ENCODE measurements at regions not wholly inside any gene's neighbourhood (a gene's known extent, or its start where the extent isn't known, plus 50 kb on each side); places are given as distances from the start of the nearest gene placed in this dataset.

DNA sequence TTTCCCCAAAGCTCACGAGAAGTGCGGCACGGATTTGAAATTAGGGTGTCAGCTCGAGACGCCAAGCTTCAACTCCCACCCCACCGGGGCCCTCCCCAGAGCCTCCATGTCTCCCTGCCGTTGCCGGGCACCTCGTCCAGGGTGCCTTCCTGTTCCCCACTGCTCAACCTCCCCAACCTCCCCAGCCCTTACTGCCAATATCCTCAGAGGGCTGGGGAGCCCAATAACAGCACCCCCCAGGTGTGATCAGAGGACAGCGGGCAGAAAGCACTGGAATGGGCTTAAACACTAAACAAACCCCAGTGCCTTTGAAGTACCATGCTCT, 1336.4 kb downstream of the TBC1D22A start:
- no peaks in the 10 kb centered on the region for H3K4me1 ChIP-seq (ENCODE audit: control insufficient read depth, insufficient read depth, low read length)
- H3K9me3 ChIP-seq (ENCODE audit: control insufficient read depth, insufficient read depth, low read depth, low read length), result no peaks in the 10 kb centered on the region
- CTCF ChIA-PET, result no interaction called here
- no peak overlapping the region for H3K4me3 ChIP-seq (ENCODE audit: low read depth, low read length)
- POLR2A ChIA-PET, result no interaction called here
- no peaks in the 10 kb centered on the region for H3K36me3 ChIP-seq (ENCODE audit: control insufficient read depth in 2 of 2, insufficient read depth in 1 of 2, low read length in 2 of 2)
- no peak overlapping the region for H3K27ac ChIP-seq (ENCODE audit: extremely low read depth, low read depth, low read length)
- TF ChIP-seq ZNF776 (tag by site-specific recombination; IDR thresholded peaks at IDR 0.05; ENCODE audit: borderline replicate concordance) (no peak), ZNF544 (tag by site-specific recombination; IDR thresholded peaks at IDR 0.05) (no peak), ZNF837 (tag by site-specific recombination; IDR thresholded peaks at IDR 0.05) (no peak), ZNF223 (tag by site-specific recombination; IDR thresholded peaks at IDR 0.05) (no peak), ZNF621 (tag by site-specific recombination; IDR thresholded peaks at IDR 0.05) (no peak), ZNF660 (tag by site-specific recombination; IDR thresholded peaks at IDR 0.05) (no peak), ZNF707 (tag by site-specific recombination; IDR thresholded peaks at IDR 0.05) (no peak)
- TF ChIP-seq, protein P1, sequence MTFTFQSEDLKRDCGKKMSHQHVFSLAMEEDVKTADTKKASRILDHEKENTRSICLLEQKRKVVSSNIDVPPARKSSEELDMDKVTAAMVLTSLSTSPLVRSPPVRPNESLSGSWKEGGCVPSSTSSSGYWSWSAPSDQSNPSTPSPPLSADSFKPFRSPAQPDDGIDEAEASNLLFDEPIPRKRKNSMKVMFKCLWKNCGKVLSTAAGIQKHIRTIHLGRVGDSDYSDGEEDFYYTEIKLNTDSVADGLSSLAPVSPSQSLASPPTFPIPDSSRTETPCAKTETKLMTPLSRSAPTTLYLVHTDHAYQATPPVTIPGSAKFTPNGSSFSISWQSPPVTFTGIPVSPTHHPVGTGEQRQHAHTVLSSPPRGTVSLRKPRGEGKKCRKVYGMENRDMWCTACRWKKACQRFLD (tag by site-specific recombination; IDR thresholded peaks at IDR 0.05), result no peak

DNA sequence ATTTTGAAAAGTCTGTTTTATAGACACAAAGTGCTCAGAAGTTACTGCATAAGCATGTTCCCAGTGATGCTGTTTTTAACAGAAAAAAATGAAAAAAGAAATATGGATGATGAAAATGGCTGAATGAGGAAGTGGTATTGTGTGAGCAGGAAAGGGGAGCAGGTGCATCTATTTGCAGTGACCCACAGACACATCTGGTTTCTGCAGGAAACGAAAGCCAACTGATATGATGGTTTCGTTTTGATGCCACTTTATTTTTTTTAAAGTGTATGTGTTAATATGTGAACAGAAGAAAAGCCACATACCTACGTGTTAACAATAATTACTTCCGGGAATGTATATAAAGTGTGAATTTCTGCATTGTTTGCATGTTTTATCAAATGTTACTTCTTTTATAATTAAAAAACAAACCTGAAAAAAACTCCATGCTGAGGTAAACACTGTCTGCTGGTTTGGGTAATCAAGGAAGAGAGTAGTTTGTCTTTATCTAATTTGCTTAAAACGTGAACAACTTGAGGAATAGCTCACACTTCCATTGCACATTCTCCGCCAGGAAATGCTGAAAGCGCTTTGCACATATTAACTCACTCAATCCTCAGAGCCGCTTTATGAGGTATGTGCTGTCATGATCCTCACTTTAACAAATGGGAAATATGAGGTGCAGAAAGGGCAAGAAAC, 1335.9 kb downstream of the TBC1D22A start:
- no peaks in the 10 kb centered on the region for H3K9me3 ChIP-seq (ENCODE audit: control insufficient read depth, insufficient read depth, low read depth, low read length)
- H3K4me1 ChIP-seq (ENCODE audit: control insufficient read depth, insufficient read depth, low read length), result no peaks in the 10 kb centered on the region
- TF ChIP-seq ZNF391 (tag by site-specific recombination; IDR thresholded peaks at IDR 0.05; ENCODE audit: borderline replicate concordance, low read depth) (no peak), ZNF530 (tag by site-specific recombination; IDR thresholded peaks at IDR 0.05; ENCODE audit: low read depth) (no peak)
- no peak overlapping the region for H3K4me3 ChIP-seq (ENCODE audit: low read depth, low read length)
- ChIA-PET CTCF (no interaction called here), POLR2A (no interaction called here)
- no peaks in the 10 kb centered on the region for H3K36me3 ChIP-seq (ENCODE audit: control insufficient read depth in 2 of 2, insufficient read depth in 1 of 2, low read length in 2 of 2)
- no peak overlapping the region for H3K27ac ChIP-seq (ENCODE audit: extremely low read depth, low read depth, low read length)

DNA sequence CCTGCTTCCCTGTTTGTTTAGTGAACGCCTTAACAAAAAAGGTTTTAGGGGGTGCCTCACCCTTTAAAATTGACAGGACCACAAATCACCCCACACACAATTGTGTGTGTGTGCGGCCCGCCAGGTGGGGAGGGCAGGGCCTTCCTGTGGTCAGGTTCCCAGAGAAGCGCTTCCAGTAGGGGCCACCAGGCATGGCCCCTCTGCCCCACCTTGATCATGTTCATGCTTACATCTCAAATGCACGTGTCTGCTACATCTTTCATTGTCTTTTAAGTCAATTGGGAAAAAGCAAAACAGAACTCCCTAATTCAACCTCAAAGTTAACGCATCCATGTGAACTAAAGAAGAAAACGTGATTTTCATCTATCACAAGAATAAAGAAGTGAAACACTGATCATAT, 1335.3 kb downstream of the TBC1D22A start:
- Histone ChIP-seq H3K9me3 (ENCODE audit: control insufficient read depth, insufficient read depth, low read depth, low read length) (no peaks in the 10 kb centered on the region), H3K4me1 (ENCODE audit: control insufficient read depth, insufficient read depth, low read length) (no peaks in the 10 kb centered on the region), H3K27ac (ENCODE audit: extremely low read depth, low read depth, low read length) (no peak overlapping the region), H3K36me3 (ENCODE audit: control insufficient read depth in 2 of 2, insufficient read depth in 1 of 2, low read length in 2 of 2) (no peaks in the 10 kb centered on the region), H3K4me3 (ENCODE audit: low read depth, low read length) (no peak overlapping the region)
- CTCF ChIA-PET, result no interaction called here
- POLR2A ChIA-PET, result no interaction called here
- no peak for TF ChIP-seq ZNF560 (tag by site-specific recombination; IDR thresholded peaks at IDR 0.05; ENCODE audit: borderline replicate concordance)
- TF ChIP-seq ZNF48 (tag by site-specific recombination; IDR thresholded peaks at IDR 0.05), result no peak
- TF ChIP-seq, protein P2, sequence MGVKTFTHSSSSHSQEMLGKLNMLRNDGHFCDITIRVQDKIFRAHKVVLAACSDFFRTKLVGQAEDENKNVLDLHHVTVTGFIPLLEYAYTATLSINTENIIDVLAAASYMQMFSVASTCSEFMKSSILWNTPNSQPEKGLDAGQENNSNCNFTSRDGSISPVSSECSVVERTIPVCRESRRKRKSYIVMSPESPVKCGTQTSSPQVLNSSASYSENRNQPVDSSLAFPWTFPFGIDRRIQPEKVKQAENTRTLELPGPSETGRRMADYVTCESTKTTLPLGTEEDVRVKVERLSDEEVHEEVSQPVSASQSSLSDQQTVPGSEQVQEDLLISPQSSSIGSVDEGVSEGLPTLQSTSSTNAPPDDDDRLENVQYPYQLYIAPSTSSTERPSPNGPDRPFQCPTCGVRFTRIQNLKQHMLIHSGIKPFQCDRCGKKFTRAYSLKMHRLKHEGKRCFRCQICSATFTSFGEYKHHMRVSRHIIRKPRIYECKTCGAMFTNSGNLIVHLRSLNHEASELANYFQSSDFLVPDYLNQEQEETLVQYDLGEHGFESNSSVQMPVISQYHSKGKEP (tag by site-specific recombination; IDR thresholded peaks at IDR 0.05), result no peak
- TF ChIP-seq ZNF529 (tag by site-specific recombination; IDR thresholded peaks at IDR 0.05; ENCODE audit: insufficient replicate concordance), result no peak
- no peak for TF ChIP-seq ZNF837 (tag by site-specific recombination; IDR thresholded peaks at IDR 0.05)
- no peak for TF ChIP-seq KLF8 (tag by site-specific recombination; IDR thresholded peaks at IDR 0.05)
- TF ChIP-seq ZNF121 (tag by site-specific recombination; IDR thresholded peaks at IDR 0.05), result no peak
- TF ChIP-seq, protein P3, sequence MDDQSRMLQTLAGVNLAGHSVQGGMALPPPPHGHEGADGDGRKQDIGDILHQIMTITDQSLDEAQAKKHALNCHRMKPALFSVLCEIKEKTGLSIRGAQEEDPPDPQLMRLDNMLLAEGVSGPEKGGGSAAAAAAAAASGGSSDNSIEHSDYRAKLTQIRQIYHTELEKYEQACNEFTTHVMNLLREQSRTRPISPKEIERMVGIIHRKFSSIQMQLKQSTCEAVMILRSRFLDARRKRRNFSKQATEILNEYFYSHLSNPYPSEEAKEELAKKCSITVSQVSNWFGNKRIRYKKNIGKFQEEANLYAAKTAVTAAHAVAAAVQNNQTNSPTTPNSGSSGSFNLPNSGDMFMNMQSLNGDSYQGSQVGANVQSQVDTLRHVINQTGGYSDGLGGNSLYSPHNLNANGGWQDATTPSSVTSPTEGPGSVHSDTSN (CRISPR knock-in tag; IDR thresholded peaks at IDR 0.05), result no peak
- no peak for TF ChIP-seq ZBTB21 (tag by site-specific recombination; IDR thresholded peaks at IDR 0.05)
- TF ChIP-seq ZNF571 (tag by site-specific recombination; IDR thresholded peaks at IDR 0.05), result no peak
- TF ChIP-seq ZNF138 (tag by site-specific recombination; IDR thresholded peaks at IDR 0.05; ENCODE audit: borderline replicate concordance), result no peak
- no peak for TF ChIP-seq SETDB1 (IDR thresholded peaks at IDR 0.05; ENCODE audit: insufficient read length, low read length)
- no peak for TF ChIP-seq ZNF776 (tag by site-specific recombination; IDR thresholded peaks at IDR 0.05; ENCODE audit: borderline replicate concordance)
- TF ChIP-seq, protein P4, sequence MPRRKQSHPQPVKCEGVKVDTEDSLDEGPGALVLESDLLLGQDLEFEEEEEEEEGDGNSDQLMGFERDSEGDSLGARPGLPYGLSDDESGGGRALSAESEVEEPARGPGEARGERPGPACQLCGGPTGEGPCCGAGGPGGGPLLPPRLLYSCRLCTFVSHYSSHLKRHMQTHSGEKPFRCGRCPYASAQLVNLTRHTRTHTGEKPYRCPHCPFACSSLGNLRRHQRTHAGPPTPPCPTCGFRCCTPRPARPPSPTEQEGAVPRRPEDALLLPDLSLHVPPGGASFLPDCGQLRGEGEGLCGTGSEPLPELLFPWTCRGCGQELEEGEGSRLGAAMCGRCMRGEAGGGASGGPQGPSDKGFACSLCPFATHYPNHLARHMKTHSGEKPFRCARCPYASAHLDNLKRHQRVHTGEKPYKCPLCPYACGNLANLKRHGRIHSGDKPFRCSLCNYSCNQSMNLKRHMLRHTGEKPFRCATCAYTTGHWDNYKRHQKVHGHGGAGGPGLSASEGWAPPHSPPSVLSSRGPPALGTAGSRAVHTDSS (tag by site-specific recombination; IDR thresholded peaks at IDR 0.05), result no peak
- TF ChIP-seq, protein P5, sequence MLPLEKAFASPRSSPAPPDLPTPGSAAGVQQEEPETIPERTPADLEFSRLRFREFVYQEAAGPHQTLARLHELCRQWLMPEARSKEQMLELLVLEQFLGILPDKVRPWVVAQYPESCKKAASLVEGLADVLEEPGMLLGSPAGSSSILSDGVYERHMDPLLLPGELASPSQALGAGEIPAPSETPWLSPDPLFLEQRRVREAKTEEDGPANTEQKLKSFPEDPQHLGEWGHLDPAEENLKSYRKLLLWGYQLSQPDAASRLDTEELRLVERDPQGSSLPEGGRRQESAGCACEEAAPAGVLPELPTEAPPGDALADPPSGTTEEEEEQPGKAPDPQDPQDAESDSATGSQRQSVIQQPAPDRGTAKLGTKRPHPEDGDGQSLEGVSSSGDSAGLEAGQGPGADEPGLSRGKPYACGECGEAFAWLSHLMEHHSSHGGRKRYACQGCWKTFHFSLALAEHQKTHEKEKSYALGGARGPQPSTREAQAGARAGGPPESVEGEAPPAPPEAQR (tag by site-specific recombination; IDR thresholded peaks at IDR 0.05), result no peak
